GM23248 (cell line): ENCODE measurements at regions not wholly inside any gene's neighbourhood (a gene's known extent, or its start where the extent isn't known, plus 50 kb on each side); places are given as distances from the start of the nearest gene placed in this dataset.

Experiments
- DNase-seq: peaks from one replicate; pipeline ENCODE4 v3.0.0-alpha.2; 2015
- H2AFZ ChIP-seq: fragments of 200-600 bp; sonication (generic); 2 replicates; pipeline ENCODE4 v1.6.1; 2016; ENCODE audit warnings: antibody characterized with exemption
- H3F3A ChIP-seq: fragments of 200-600 bp; sonication (generic); 2 replicates; pipeline ENCODE4 v1.6.1; 2016; ENCODE audit warnings: mild to moderate bottlenecking, antibody characterized with exemption, mixed run types; ENCODE audit not compliant: insufficient read depth
- H3K27ac ChIP-seq: fragments of 200-600 bp; sonication (generic); 2 replicates; pipeline ENCODE4 v1.5.1; 2016; ENCODE audit warnings: mild to moderate bottlenecking
- H3K27me3 ChIP-seq: fragments of 200-600 bp; sonication (generic); replicated peaks from 2 replicates; pipeline ENCODE4 v1.6.1; 2016; ENCODE audit warnings: mild to moderate bottlenecking; ENCODE audit not compliant: insufficient read depth
- H3K36me3 ChIP-seq: fragments of 200-600 bp; sonication (generic); 2 replicates; pipeline ENCODE4 v1.6.1; 2016; ENCODE audit warnings: low read depth, mild to moderate bottlenecking
- H3K4me1 ChIP-seq: fragments of 200-600 bp; sonication (generic); 2 replicates; pipeline ENCODE4 v1.6.1; 2016; ENCODE audit warnings: mild to moderate bottlenecking; ENCODE audit not compliant: insufficient read depth
- H3K4me2 ChIP-seq: fragments of 200-600 bp; sonication (generic); one replicate; pipeline ENCODE4 v1.6.1; 2016; ENCODE audit warnings: mild to moderate bottlenecking; ENCODE audit not compliant: unreplicated experiment
- H3K4me3 ChIP-seq: fragments of 200-600 bp; sonication (generic); 2 replicates; pipeline ENCODE4 v1.5.1; 2016; ENCODE audit warnings: mild to moderate bottlenecking
- H3K79me2 ChIP-seq: fragments of 200-600 bp; sonication (generic); 2 replicates; pipeline ENCODE4 v1.6.1; 2016; ENCODE audit warnings: mild to moderate bottlenecking; ENCODE audit not compliant: insufficient read depth
- H3K9ac ChIP-seq: fragments of 200-600 bp; sonication (generic); 2 replicates; pipeline ENCODE4 v1.6.1; 2016; ENCODE audit warnings: mild to moderate bottlenecking
- H3K9me2 ChIP-seq: fragments of 200-600 bp; sonication (generic); 2 replicates; pipeline ENCODE4 v1.6.1; 2016; ENCODE audit warnings: mixed run types, mild to moderate bottlenecking, moderate library complexity; ENCODE audit not compliant: insufficient read depth
- H3K9me3 ChIP-seq: fragments of 200-600 bp; sonication (generic); one replicate; pipeline ENCODE4 v1.6.1; 2017; ENCODE audit warnings: low read depth
- H4K20me1 ChIP-seq: fragments of 200-600 bp; sonication (generic); 2 replicates; pipeline ENCODE4 v1.6.0; 2016; ENCODE audit not compliant: insufficient read depth
- EZH2 ChIP-seq: fragments of 200-600 bp; sonication (generic); IDR thresholded peaks from 2 replicates; pipeline ENCODE4 v1.6.1; 2018; ENCODE audit warnings: antibody characterized with exemption, mild to moderate bottlenecking; ENCODE audit not compliant: insufficient read depth, poor library complexity, severe bottlenecking
- EZH2phosphoT487 ChIP-seq: fragments of 200-600 bp; sonication (generic); IDR thresholded peaks from 2 replicates; pipeline ENCODE4 v1.6.1; 2018; ENCODE audit warnings: antibody characterized with exemption, moderate library complexity, mild to moderate bottlenecking, low read depth; ENCODE audit not compliant: insufficient read depth
- WGBS, 2 experiments: methylation state at CpG; one replicate each; pipeline ENCODE4 v1.1.6; 2015 to 2017; ENCODE audit warnings: low lambda C conversion rate in 2 of 2, low coverage in 1 of 2; ENCODE audit errors: missing lambda C conversion rate in 2 of 2; 5-methylcytosine and 5-hydroxymethylcytosine counted together
- in situ Hi-C: fragments of 300-500 bp; cut with MboI; formaldehyde crosslinking; loops from 2 replicates; pipeline ENCODE4 v1.15.0; 2020

DNA sequence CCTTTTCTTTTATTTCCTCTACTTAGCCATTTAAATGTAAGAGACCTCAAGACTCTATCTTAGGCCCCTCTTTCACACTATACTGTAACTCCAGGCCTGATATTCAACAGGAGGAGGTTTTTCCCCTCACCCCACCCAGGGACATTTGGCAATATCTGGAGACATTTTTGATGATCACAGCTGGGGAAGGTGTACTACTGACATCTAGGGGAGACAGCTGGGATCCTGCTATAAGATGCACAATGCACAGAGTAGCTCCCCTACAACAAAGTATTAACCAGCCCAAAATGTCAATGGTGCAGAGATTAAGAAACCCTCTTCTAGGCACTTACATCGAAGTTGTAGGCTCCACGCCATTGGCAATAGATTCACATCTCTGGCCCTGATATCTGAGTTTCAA lies 517.5 kb upstream of the UBE2E2 start:
- Histone ChIP-seq H3K27ac (no peak overlapping the region), H3F3A (no peaks in the 10 kb centered on the region), H3K4me1 (no peaks in the 10 kb centered on the region), H3K27me3 (no peaks in the 10 kb centered on the region), H3K4me3 (no peak overlapping the region), H3K4me2 (no peak overlapping the region), H3K79me2 (no peaks in the 10 kb centered on the region), H3K9me2 (no peaks in the 10 kb centered on the region), H3K9me3 (no peaks in the 10 kb centered on the region), H2AFZ (no peak overlapping the region), H4K20me1 (no peaks in the 10 kb centered on the region), H3K9ac (no peak overlapping the region), H3K36me3 (no peaks in the 10 kb centered on the region)
- no peak for TF ChIP-seq EZH2
- in situ Hi-C loops: no loop called here
- WGBS, 2 experiments: 49 to 59% methylated on average over 2 of the region's 2 CpGs
- DNase-seq: peak; percentile 35

DNA sequence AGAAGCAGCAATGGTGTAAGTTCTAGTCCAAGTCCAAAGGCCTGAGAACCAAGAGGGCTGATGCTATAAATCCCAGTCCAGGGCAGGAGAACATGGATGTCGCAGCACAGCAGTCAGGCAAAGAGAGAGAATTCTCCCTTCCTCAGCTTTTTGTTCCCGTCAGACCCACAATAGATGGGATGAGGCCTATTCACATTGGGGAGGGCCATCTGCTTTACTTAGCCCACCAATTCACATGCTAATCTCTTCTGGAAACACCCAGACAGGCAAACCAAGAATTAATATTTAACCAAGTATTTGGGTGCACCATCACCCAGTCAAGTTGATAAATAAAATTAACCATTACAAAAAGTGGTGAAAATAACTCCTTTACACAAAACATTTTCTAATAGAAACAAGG lies 511.7 kb upstream of the UBE2E2 start:
- Histone ChIP-seq H3K27ac (no peak overlapping the region), H3K9ac (no peak overlapping the region), H3K36me3 (no peaks in the 10 kb centered on the region), H3K27me3 (no peaks in the 10 kb centered on the region), H3K9me2 (no peaks in the 10 kb centered on the region), H3K4me1 (no peaks in the 10 kb centered on the region), H3F3A (no peaks in the 10 kb centered on the region), H2AFZ (no peak overlapping the region), H3K79me2 (no peaks in the 10 kb centered on the region), H3K4me2 (no peak overlapping the region), H4K20me1 (no peaks in the 10 kb centered on the region), H3K4me3 (no peak overlapping the region), H3K9me3 (no peaks in the 10 kb centered on the region)
- in situ Hi-C loops: no loop called here
- no peak for TF ChIP-seq EZH2
- no peak for TF ChIP-seq EZH2phosphoT487
- no peak for DNase-seq
- 36 to 54% methylated on average over 2 of the region's 2 CpGs for WGBS, 2 experiments

GRCh38 chr3:22691856-22692628 lies 511.1 kb upstream of the UBE2E2 start:
- WGBS, 2 experiments: 62 to 66% methylated on average over 5 of the region's 5 CpGs
- no peak overlapping the region for H3K4me2 ChIP-seq

DNA sequence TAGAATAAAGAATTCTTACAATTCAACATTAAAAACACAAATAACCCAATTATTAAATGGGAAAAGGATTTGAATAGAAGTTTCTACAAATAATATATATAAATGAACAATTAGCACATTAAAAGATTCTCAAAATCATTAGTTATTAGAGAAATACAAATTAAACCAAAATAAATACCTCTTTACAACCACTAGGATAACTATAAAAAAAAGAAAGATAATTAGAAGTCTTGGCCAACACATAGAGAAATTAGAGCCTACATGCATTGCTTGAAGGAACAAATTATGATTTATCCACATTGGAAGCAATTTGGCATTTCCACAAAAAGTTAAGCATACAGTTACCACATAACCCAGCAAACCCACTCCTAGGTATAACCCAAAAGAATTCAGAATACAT lies 502.3 kb upstream of the UBE2E2 start:
- H3K27ac ChIP-seq: no peak overlapping the region
- H3F3A ChIP-seq: no peaks in the 10 kb centered on the region
- H3K4me3 ChIP-seq: no peak overlapping the region
- no peaks in the 10 kb centered on the region for H3K9me3 ChIP-seq
- no peak for DNase-seq
- no peaks in the 10 kb centered on the region for H3K9me2 ChIP-seq
- H3K36me3 ChIP-seq: no peaks in the 10 kb centered on the region
- no peaks in the 10 kb centered on the region for H3K79me2 ChIP-seq
- in situ Hi-C loops: no loop called here
- no peak overlapping the region for H2AFZ ChIP-seq
- H3K4me1 ChIP-seq: no peaks in the 10 kb centered on the region
- no peak for TF ChIP-seq EZH2
- no peak for TF ChIP-seq EZH2phosphoT487
- H3K4me2 ChIP-seq: no peak overlapping the region
- no peak overlapping the region for H3K9ac ChIP-seq
- no peaks in the 10 kb centered on the region for H4K20me1 ChIP-seq
- H3K27me3 ChIP-seq: no peaks in the 10 kb centered on the region

More at GRCh38 chr3:22691856-22692628, 511.1 kb upstream of the UBE2E2 start:
- H3K4me1 ChIP-seq: no peaks in the 10 kb centered on the region
- H3K9me2 ChIP-seq: no peaks in the 10 kb centered on the region
- H3K9ac ChIP-seq: no peak overlapping the region
- no peaks in the 10 kb centered on the region for H3F3A ChIP-seq
- DNase-seq: no peak
- TF ChIP-seq EZH2phosphoT487 (no peak), EZH2 (no peak)
- H2AFZ ChIP-seq: no peak overlapping the region
- in situ Hi-C loops: no loop called here
- no peaks in the 10 kb centered on the region for H3K27me3 ChIP-seq
- H3K27ac ChIP-seq: no peak overlapping the region
- no peaks in the 10 kb centered on the region for H4K20me1 ChIP-seq
- no peaks in the 10 kb centered on the region for H3K79me2 ChIP-seq
- no peaks in the 10 kb centered on the region for H3K9me3 ChIP-seq
- H3K4me3 ChIP-seq: no peak overlapping the region
- no peaks in the 10 kb centered on the region for H3K36me3 ChIP-seq

- DNase-seq: no peak
- Histone ChIP-seq H3K9ac (no peak overlapping the region), H3K27ac (no peak overlapping the region), H3F3A (no peaks in the 10 kb centered on the region), H3K4me3 (no peak overlapping the region), H3K36me3 (no peaks in the 10 kb centered on the region), H4K20me1 (no peaks in the 10 kb centered on the region), H3K79me2 (no peaks in the 10 kb centered on the region), H3K9me2 (no peaks in the 10 kb centered on the region), H3K4me2 (no peak overlapping the region), H3K4me1 (no peaks in the 10 kb centered on the region), H3K27me3 (no peaks in the 10 kb centered on the region), H3K9me3 (no peaks in the 10 kb centered on the region), H2AFZ (no peak overlapping the region)
- no peak for TF ChIP-seq EZH2phosphoT487
- TF ChIP-seq EZH2: no peak
- WGBS, 2 experiments: 36 to 43% methylated on average over 3 of the region's 3 CpGs
- in situ Hi-C loops: no loop called here
Observed at GRCh38 chr3:22704166-22704565, 499.0 kb upstream of the UBE2E2 start.
